ENCODE measurements at regions not wholly inside any gene's neighbourhood (a gene's known extent, or its start where the extent isn't known, plus 50 kb on each side); places are given as distances from the start of the nearest gene placed in this dataset.
"Not testable (repeated sequence)": the region's sequence is repeated elsewhere in the genome, so short reads cannot be mapped to it uniquely, and the experiment has no call there.

DNA sequence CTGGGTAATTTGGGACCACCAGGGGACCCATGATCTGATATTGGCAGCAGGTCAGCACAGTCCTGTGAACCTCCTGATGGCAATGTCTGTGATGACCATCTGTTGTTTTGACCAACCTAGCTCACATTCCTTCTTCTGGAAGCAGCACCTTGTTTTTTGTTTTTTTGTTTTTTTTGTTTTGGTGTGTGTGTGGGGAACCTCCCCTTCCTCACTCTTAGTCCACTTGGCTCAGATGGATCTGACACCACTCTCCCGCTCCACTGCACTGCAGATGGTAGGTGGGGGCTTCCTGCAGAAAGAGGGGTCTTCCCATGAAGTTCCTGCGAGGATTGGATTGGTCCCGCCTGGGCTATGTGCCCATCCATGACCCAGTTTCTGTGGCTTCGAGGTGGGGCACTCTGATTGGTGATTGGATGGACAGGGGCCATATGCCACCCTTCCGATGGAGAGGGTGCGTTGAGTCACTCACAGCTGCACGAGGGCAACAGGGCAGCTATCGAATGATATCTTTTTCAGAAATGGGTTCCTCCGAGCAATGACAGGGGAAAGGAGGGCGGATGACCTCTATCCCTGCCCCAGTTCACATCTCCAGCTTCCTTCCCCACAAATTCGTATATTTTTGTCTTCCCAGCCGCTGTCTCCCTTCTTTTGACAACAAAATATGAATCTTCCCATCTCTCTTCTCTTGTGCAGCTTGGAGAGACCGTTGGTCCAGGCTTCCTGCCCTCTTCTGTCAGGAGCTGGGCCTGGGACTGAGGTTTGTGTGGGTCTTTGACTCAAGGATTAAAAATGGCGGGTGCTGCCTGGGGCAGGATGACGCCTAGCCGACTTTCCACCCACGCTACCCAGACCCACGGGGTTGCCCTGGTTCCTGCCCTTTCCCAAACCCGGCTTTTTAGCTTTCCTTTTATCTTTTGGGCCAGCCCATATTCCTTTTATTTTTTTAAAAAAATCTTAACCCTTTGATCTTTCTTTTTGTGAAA is 132.1 kb upstream of the KCNG1 start:
- DNase-seq = no peak

DNA sequence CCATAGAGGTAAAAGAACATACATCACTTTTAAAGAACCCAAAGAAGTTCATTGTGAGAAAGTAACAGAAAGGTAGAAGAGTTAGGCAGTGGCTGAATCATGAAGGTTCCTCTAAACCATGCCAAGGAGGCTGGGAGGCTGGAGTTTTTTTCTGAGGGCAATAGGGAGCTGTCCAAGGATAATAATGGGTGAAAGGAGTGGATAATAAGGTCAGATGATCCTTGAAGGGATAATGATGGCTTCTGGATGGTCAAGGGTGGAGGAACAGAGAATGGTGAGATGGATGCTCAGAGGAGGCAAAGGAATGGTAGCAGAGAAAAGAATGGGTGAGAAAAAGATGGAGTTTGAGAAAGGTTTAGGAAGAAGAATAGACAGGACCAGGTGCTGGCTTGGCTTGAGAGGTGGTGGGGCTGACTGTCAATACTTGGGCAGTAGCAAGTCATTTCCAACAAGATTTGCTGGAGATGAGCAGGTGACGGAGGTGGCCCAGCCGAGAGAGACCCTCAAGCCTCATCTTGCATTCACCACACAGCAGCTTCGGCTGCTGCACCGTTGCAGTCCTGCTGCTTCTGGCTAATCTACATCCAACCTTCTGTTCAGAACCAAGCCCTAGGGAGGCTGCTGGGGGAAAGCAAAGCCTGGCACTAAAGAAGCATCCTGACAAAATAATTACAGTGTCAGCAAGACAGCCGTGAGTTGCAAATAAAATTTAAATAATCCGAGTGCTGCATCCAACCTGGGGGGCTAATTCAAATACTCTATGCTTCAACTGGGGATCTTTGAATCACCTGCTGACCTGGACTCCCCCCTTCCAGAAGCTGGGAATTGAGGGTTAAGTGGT is 131.2 kb upstream of the KCNG1 start:
- no peak for DNase-seq

DNA sequence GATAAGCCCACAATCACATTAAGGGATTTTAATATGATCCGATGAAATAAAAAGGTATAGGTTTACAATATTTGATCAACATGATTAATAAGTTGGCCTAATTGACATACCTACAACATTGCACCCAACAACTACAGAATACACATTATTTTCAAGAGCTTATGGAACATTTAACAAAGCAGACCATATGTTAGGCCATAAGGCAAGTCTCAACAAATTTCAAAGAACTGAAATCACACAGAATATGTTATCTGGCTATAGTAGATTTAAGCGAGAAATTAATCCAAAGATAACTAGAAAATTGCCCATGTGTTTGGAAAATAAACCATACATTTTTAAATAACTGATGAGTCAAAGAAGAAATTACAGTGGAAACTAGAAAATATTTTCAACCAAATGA is 126.0 kb upstream of the KCNG1 start:
- no peak for DNase-seq

DNA sequence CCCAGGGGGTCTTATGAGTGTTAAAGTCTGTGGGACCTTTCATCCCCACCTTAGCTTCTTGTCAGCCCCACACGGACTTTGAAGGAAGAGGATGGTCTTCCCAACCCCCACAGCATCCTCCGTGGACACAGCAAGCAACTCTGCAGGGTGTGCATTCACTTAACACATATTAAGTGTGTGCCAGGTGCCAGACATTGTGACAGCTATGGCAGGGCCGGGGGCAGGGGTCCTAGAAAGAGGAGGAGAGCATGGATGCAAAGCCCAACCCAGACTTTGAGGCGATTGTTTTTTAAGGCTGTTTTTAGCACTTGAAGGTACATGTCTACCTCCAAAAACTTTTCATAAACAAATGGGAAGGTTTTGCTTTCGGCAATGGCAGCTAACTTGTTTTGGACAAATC is 121.6 kb upstream of the KCNG1 start:
- no peak for DNase-seq

DNA sequence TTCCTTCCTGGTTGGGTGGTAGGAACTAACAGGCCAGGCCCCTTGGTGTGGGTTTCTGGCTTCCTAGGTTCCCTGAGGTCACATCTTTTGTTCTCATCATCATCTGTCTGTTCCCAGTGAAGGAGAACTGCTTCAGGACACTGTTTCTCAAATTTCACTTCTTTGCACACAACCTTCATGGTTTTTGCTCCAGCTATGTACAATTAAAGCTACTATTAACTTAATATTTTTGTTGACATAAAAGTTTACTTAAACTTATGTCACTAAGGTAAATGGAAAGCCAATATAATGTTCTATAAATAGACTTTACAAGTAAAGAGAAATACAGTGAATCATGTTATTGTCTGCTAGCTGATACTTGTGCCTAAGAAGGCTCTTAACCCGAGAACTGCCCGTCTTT is 120.7 kb upstream of the KCNG1 start:
- no peak for DNase-seq

DNA sequence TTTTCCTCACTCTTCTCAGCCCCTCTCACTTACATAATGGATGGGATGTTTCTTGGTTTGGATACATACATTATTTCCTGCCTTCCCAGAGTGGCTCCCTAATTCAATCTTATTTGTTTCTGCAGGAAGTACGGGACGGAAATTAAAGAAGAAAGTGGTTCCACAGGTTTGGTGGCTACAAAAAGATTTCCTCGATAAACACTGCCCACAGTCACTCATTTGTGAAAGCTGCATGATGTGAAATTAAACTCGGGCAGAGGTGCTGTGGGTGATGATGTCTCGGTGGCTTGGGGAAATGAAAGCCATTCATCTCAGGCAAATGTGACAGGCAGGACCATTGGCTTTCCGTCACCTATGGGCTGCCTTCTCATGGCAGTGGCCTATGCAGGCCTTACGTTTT is 119.5 kb upstream of the KCNG1 start:
- no peak for DNase-seq

DNA sequence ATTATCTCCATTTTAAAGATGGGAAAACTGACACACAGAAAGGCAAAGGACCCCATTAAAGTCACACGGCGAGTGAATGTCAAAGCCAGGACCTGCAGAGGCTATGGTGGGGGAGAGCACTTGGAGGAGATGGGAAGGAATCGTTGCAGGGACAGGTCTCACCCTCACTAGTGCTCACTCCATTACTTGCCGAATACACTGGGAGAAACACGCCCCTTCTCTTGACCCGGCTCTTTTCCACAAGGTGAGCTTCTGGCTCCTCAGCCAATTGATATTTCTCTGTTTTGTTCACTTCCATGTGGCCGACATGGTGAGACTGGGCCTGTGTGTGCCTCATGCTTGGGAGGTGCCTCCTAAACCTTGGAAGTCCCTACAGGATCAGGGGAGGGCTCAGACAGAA is 117.8 kb upstream of the KCNG1 start:
- DNase-seq = no peak

DNA sequence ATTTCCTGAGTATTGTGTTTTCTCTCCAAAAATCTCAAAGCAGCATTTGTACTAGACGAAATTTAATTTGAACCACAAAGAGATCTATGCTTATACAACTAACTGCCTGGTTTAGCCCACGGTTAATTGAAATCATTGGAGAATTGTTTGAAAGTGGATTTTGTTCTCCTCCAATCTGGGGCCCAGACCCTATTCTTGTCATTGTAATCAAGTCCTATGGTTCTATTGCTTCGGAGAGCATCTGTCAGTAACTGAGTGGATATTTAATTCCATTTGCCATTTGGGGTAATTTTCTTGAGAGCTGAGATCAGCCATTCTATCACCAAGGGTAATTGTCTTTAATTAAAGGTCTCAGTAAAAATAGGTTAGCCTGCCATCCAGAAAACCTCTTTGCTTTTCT is 117.0 kb upstream of the KCNG1 start:
- no peak for DNase-seq

DNA sequence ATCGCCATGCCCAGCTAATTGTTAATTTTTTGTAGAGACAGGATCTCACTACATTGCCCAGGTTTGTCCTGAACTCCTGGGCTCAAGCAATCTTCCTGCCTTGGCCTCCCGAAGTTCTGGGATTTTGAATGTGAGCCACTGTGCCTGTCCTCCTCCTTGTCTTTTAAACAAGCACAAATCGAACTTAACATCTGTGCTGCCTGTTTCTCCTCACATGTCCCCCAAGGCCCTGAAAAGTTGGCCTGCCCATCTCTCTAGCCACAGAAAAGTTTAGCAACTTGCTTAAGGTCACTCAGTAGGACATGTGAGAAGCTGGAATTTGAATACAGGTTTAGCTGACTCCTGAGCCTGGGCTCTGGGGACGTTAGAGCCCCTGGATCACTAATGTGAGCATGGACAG is 115.7 kb upstream of the KCNG1 start:
- no peak for DNase-seq

DNA sequence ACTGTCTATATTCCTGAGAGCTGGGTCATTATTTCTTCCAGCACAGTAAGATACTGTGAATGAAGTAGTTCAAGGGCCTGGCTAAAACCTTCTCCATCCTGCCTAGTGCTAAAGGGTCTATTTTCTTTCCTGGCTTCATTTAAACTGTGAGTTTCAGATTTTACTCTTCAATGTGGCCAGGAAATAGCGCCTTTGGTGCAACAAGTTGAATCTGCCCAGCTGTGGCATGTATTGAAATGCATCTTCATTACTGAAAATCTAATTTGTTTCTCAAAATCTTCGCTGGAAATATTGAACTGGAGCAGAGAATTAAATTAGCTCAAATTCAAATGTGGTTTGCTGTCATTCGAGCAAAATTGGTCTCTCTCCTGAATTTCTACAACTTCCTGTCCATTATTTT is 114.6 kb upstream of the KCNG1 start:
- DNase-seq = no peak

DNA sequence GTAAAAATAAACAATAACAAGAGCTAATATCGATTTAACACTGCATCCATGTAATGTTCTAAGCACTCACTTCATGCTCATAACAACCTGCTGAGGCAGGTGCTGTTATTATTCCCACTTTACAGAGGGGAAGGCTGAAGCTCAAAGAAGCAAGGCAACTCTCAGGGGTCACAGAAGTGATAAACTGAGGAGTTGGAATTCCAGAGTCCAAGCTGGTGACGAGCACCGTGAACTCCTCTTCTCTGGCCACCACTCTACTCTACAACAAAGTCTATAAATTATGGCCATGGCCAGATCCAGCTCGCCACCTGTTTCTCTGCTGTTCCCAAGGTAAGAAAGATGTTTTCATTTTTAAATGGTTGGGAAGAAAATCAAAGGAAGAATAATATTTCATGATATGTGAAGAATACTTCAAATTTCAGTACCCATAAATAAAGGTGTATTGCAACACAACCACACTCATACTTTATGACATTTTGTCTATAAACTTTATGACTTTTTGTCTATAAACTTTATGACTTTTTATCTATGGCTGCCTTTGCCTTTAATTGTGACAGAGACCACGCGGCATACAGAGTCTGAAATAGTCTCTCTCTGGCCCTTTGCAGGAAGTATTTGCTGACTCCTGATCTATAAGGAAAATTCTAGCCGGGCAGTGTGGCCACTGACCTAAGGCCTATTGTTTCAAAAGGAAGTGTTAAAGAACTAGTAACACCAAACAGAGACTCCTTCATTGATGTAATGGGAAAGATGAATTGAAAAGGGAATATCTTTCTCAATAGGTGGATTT is 113.2 kb upstream of the KCNG1 start:
- no peak for DNase-seq

DNA sequence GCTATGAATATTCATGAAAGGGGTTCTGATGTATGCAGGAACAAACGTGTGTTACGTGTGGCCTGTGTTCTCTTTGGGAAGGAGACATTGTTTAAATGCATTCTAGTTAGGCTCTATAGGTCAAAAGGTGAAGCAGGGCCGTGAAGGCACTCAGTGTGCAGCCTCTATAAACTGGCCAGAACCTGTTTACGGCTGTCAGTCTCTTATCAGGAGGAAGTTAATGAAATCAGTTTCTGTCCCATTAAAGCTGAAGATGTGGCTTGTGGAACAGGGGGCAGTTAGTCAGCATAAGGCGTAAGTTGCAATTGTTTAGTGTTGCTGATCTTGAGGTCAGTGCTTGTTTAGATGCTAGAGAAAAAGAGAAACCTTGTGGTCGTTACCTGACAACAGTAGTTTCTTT is 111.5 kb upstream of the KCNG1 start:
- no peak for DNase-seq

GRCh38 chr20:51132279-51132678 is 109.4 kb upstream of the KCNG1 start:
- DNase-seq = no peak

- DNase-seq = no peak
These were observed 108.9 kb upstream of the KCNG1 start for GRCh38 chr20:51131811-51132210.

DNA sequence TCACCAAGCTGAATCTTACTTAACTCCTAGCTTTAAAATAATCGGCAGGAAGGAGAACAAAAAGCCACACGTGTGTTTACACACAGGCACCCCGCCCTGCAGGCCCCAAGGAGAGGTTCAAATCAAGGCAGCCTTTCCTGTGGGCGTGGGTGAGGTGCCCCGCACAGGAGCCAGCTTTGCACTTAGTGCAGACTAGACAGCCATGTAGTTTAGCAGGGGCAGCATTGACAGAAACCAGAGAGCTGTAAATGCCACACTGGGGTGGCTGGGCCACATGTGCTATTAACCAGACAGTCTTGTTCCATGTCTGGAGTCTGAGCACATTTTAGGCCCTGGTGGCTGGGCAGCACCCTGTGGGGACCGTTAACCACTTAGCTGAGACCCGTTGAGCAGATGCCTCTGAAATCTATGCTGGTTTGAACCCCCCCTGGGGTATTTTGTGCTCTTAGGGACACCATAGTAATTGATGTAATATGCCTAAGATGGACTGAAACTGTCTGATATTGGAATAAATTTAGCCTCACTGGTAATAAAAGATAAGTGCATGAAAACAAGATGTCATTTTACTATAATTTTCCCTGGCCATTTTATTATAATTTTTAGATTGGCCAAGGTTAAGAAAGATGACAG is 106.4 kb upstream of the KCNG1 start:
- DNase-seq = no peak

DNA sequence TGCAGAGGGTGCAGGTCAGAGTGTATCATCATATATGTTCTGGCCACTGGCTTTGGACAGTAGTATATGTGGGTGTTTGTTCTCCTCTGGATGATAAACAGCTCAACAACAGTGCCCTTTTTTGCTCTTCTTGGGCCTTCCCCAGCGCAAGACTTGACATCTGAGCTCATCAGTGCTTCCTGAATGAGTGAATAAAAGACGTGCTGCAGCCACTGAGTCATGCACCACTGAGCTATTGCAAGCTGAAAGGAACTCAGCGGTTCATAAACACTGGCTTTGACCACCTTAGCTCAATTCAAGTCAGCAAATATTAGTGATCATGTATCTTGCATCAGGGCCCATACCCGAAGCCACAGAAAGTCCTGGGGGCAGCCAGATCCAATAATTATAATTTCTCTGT is 105.3 kb upstream of the KCNG1 start:
- DNase-seq = peak; percentile 75

DNA sequence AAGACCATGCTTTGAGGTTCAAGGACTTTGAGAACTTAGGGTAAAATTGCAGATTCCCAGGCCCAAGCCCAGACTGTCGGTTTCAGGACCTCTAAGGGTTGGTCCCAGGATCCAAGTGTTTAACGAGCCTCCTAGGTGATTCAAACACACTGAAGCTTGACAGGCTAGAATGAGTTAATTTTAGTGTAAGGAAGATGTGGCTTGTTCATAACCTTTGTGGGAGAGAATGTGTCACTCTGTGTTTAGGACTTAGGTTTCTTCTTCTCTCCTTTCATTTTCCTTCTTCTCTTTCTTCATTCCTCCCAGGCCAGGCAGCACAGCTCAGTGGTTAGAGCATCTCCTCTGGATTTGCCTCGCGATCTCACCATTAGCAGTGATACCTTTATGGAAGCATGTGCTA is 104.8 kb upstream of the KCNG1 start:
- DNase-seq = no peak

DNA sequence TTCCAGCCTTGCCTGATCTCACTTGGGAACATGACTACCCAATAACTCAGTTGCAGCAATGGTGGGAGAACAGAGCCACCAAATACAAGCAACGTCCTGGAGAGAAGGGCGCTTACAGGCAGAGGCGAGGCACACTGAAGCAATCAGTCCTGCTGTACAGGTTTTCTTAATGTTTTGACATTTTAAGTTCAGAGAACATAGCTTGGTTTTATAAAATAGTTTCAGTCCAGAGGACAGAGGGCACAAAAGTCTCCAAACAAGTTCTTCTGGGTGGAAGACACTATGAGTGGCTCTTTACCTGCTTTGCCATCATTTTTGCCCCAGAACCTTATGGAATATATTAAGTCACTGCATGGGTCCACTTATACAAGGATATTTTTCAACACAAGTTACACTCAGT is 103.4 kb upstream of the KCNG1 start:
- DNase-seq = no peak

- no peak for DNase-seq
These were observed 102.9 kb upstream of the KCNG1 start for GRCh38 chr20:51125780-51126179.

DNA sequence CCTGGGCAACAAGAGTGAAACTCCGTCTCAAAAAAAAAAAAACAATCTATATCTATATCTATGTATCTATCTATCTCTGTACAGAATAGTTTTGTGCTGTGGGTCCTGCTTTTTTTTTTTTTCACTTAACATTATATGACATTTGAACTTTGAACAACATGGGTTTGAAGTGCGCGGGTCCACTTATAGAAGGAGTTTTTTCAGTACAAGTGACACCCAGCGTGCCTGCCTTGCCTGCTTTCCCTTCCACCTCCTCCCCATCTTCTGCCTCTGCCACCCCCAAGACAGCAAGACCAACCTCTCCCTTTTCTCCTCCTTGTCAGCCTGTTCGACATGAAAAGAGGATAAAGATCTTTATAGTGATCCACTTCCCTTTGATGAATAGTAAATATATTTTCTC is 102.2 kb upstream of the KCNG1 start:
- no peak for DNase-seq

DNA sequence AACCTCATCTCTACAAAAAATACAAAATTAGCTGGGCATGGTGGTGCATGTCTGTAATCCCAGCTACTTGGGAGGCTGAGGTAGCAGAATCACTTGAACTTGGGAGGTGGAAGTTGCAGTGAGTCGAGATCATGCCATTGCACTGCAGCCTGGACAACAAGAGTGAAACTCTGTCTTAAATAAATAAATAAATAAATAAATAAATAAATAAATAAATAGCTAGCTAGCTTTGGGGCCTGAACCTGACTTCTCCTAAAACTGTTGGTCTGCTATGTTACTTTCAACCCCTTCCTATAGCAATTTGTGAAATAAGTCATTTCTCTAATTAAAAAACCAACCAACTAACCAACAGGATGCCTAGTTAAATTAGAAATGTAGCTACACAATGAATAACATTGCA is 101.0 kb upstream of the KCNG1 start:
- DNase-seq = not testable (repeated sequence)

- no peak for DNase-seq
These were observed 100.2 kb upstream of the KCNG1 start for GRCh38 chr20:51122931-51123658.

Data from suppressor macrophage treated with lipopolysaccharide for 4 hours (primary cell).